NCI-H345 (cell line): ENCODE measurements at regions not wholly inside any gene's neighbourhood (a gene's known extent, or its start where the extent isn't known, plus 50 kb on each side); places are given as distances from the start of the nearest gene placed in this dataset.
A peak's percentile ranks its signal among the peaks of the same experiment; 100 is the strongest.

ENCODE experiments used
- DNase-seq: peaks from one replicate; lab custom pipeline; 2025; lab: John Stamatoyannopoulos, UW

- no peak for DNase-seq
Observed at GRCh38 chr9:2453106-2453505, 168.5 kb upstream of the VLDLR start.

- DNase-seq = no peak
Observed at GRCh38 chr9:2453701-2454100, 167.9 kb upstream of the VLDLR start.

GRCh38 chr9:2459756-2460155, 161.8 kb upstream of the VLDLR start:
- no peak for DNase-seq

- peak; percentile 32 for DNase-seq
Observed at GRCh38 chr9:2461892-2462291, 159.7 kb upstream of the VLDLR start.

- no peak for DNase-seq
Observed at GRCh38 chr9:2464624-2465023, 157.0 kb upstream of the VLDLR start.

GRCh38 chr9:2465516-2465915, 156.1 kb upstream of the VLDLR start:
- no peak for DNase-seq

- peak; percentile 51 for DNase-seq
Observed at GRCh38 chr9:2465921-2466460, 155.6 kb upstream of the VLDLR start.

- peak; percentile 81 for DNase-seq
Observed at GRCh38 chr9:2466703-2467102, 154.9 kb upstream of the VLDLR start.

GRCh38 chr9:2469681-2470221, 151.8 kb upstream of the VLDLR start:
- peak; percentile 12 for DNase-seq

GRCh38 chr9:2473681-2474080, 147.9 kb upstream of the VLDLR start:
- DNase-seq = peak; percentile 6

- DNase-seq = no peak
Observed at GRCh38 chr9:2477755-2478154, 143.8 kb upstream of the VLDLR start.

- DNase-seq = no peak
Observed at GRCh38 chr9:2478421-2478820, 143.2 kb upstream of the VLDLR start.

- DNase-seq = no peak
Observed at GRCh38 chr9:2479056-2479565, 142.5 kb upstream of the VLDLR start.

- no peak for DNase-seq
Observed at GRCh38 chr9:2480255-2480837, 141.2 kb upstream of the VLDLR start.

- DNase-seq = no peak
Observed at GRCh38 chr9:2481216-2481615, 140.4 kb upstream of the VLDLR start.

- DNase-seq = no peak
Observed at GRCh38 chr9:2486988-2487387, 134.6 kb upstream of the VLDLR start.

GRCh38 chr9:2489838-2490314, 131.7 kb upstream of the VLDLR start:
- DNase-seq = no peak

- DNase-seq = no peak
Observed at GRCh38 chr9:2492161-2492560, 129.4 kb upstream of the VLDLR start.

- no peak for DNase-seq
Observed at GRCh38 chr9:2493109-2493508, 128.5 kb upstream of the VLDLR start.

- no peak for DNase-seq
Observed at GRCh38 chr9:2493529-2493928, 128.1 kb upstream of the VLDLR start.

GRCh38 chr9:2494562-2494961, 127.0 kb upstream of the VLDLR start:
- DNase-seq = no peak

GRCh38 chr9:2495221-2496005, 126.2 kb upstream of the VLDLR start:
- no peak for DNase-seq

- no peak for DNase-seq
Observed at GRCh38 chr9:2496169-2496568, 125.4 kb upstream of the VLDLR start.
